SK-N-SH (cell line): ENCODE measurements at regions not wholly inside any gene's neighbourhood (a gene's known extent, or its start where the extent isn't known, plus 50 kb on each side); places are given as distances from the start of the nearest gene placed in this dataset.

ENCODE experiments used
- EP300 ChIP-seq, 2 experiments: IDR thresholded peaks; 2 replicates each; pipeline versions ENCODE4 v1.4.0 to v1.6.1; 2012; ENCODE audit warnings: borderline replicate concordance in 1 of 2, low read depth in 1 of 2, low read length in 1 of 2
- MEF2A ChIP-seq: IDR thresholded peaks from 2 replicates; pipeline ENCODE4 v1.4.0; 2012; ENCODE audit warnings: low read depth, borderline replicate concordance
- MXI1 ChIP-seq: IDR thresholded peaks from 2 replicates; pipeline ENCODE4 v1.6.1; 2012; ENCODE audit warnings: mild to moderate bottlenecking, low read depth, low read length, improper control_type of control experiment
- NFIC ChIP-seq: IDR thresholded peaks from 2 replicates; pipeline ENCODE4 v1.4.0; 2012; ENCODE audit warnings: borderline replicate concordance
- POLR2AphosphoS5 ChIP-seq: IDR thresholded peaks from 2 replicates; pipeline ENCODE4 v1.6.1; 2012; ENCODE audit warnings: low read depth, low read length
- TAF1 ChIP-seq: IDR thresholded peaks from 2 replicates; pipeline ENCODE4 v1.6.1; 2012; ENCODE audit warnings: low read depth, mild to moderate bottlenecking, low read length, moderate library complexity, borderline replicate concordance
- TEAD4 ChIP-seq: IDR thresholded peaks from 2 replicates; pipeline ENCODE4 v1.4.0; 2012; ENCODE audit warnings: mild to moderate bottlenecking, borderline replicate concordance; ENCODE audit not compliant: insufficient read depth
- TF ChIP-seq, protein P1 (sequence below): fragments of 200-600 bp; sonication (generic); IDR thresholded peaks from 2 replicates; pipeline ENCODE4 v1.6.1; 2017; ENCODE audit warnings: antibody characterized with exemption, mild to moderate bottlenecking, moderate library complexity

DNA sequence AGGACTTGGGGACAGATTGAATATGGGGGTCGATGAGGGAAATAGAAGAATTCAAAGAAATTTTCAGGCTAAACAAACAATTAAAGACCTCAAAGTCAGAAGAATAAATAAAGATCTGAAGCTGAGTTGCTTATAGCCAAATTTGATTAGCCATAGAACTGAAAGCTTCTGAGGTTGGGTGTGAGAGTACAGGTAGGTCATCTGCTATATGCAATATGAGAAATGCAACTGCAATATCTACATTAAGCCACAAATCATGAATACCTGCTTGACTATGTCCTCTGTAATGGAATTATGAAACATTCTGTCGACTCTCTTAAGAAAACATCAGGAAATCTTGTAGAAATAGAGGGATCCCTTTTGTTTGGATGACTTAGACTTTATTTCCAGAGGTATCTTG, 192.1 kb upstream of the PCDH15 start:
- TF ChIP-seq, protein P1, sequence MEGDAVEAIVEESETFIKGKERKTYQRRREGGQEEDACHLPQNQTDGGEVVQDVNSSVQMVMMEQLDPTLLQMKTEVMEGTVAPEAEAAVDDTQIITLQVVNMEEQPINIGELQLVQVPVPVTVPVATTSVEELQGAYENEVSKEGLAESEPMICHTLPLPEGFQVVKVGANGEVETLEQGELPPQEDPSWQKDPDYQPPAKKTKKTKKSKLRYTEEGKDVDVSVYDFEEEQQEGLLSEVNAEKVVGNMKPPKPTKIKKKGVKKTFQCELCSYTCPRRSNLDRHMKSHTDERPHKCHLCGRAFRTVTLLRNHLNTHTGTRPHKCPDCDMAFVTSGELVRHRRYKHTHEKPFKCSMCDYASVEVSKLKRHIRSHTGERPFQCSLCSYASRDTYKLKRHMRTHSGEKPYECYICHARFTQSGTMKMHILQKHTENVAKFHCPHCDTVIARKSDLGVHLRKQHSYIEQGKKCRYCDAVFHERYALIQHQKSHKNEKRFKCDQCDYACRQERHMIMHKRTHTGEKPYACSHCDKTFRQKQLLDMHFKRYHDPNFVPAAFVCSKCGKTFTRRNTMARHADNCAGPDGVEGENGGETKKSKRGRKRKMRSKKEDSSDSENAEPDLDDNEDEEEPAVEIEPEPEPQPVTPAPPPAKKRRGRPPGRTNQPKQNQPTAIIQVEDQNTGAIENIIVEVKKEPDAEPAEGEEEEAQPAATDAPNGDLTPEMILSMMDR = no peak
- no peak for TF ChIP-seq TEAD4
- TF ChIP-seq EP300 (IDR thresholded peaks at IDR 0.05; ENCODE audit: borderline replicate concordance in 1 of 2, low read depth in 1 of 2, low read length in 1 of 2) = no peak
- no peak for TF ChIP-seq MEF2A
- no peak for TF ChIP-seq POLR2AphosphoS5
- TF ChIP-seq TAF1 = no peak
- TF ChIP-seq MXI1 = no peak
- no peak for TF ChIP-seq NFIC
